Nephron progenitor cell (in vitro differentiated cells): ENCODE measurements at regions not wholly inside any gene's neighbourhood (a gene's known extent, or its start where the extent isn't known, plus 50 kb on each side); places are given as distances from the start of the nearest gene placed in this dataset.

Experiments used
- DNase-seq: peaks from one replicate; pipeline ENCODE4 v3.0.0; 2021
- H3K27ac Mint-ChIP-seq: 2 replicates; pipeline ENCODE4 v1.8.0; 2021; ENCODE audit warnings: mild to moderate bottlenecking, moderate library complexity, mixed read lengths
- H3K27me3 Mint-ChIP-seq: 2 replicates; pipeline ENCODE4 v1.8.0; 2021; ENCODE audit warnings: mild to moderate bottlenecking, low read depth, mixed read lengths; ENCODE audit not compliant: poor library complexity
- H3K36me3 Mint-ChIP-seq: 2 replicates; pipeline ENCODE4 v1.8.0; 2021; ENCODE audit warnings: low read depth, mixed read lengths
- H3K4me1 Mint-ChIP-seq: 2 replicates; pipeline ENCODE4 v1.8.0; 2021; ENCODE audit warnings: mixed read lengths
- H3K4me3 Mint-ChIP-seq: 2 replicates; pipeline ENCODE4 v1.8.0; 2021; ENCODE audit warnings: mild to moderate bottlenecking, moderate library complexity, mixed read lengths
- H3K9me3 Mint-ChIP-seq: 2 replicates; pipeline ENCODE4 v1.8.0; 2021; ENCODE audit warnings: mild to moderate bottlenecking, moderate library complexity, mixed read lengths
- TF ChIP-seq, protein P1 (sequence below): fragments of 200-600 bp; sonication (generic); IDR thresholded peaks from 2 replicates; pipeline ENCODE4 v1.5.0; 2021; ENCODE audit warnings: antibody characterized with exemption

DNA sequence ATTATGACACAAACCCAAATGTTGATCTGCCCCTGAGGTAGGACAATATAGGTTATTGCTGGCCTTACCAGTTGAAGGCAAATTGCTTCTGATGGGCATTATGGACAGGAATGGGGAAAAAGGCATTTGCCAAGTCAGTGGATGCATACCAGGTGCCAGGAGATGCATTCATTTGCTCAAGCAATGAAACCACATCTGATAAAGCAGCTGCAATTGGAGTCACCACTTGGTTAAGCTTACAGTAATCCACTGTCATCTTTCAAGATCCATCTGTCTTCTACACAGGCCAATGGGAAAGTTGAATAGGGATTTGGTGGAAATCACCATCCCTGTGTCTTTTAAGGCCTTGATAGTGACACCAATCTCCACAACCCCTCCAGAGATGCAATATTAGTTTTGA lies 648.6 kb downstream of the COL12A1 start:
- no peaks in the 10 kb centered on the region for H3K9me3 Mint-ChIP-seq
- H3K4me3 Mint-ChIP-seq, result no peak overlapping the region
- no peak for DNase-seq
- no peaks in the 10 kb centered on the region for H3K36me3 Mint-ChIP-seq
- H3K4me1 Mint-ChIP-seq, result no peaks in the 10 kb centered on the region
- H3K27ac Mint-ChIP-seq, result no peak overlapping the region
- TF ChIP-seq, protein P1, sequence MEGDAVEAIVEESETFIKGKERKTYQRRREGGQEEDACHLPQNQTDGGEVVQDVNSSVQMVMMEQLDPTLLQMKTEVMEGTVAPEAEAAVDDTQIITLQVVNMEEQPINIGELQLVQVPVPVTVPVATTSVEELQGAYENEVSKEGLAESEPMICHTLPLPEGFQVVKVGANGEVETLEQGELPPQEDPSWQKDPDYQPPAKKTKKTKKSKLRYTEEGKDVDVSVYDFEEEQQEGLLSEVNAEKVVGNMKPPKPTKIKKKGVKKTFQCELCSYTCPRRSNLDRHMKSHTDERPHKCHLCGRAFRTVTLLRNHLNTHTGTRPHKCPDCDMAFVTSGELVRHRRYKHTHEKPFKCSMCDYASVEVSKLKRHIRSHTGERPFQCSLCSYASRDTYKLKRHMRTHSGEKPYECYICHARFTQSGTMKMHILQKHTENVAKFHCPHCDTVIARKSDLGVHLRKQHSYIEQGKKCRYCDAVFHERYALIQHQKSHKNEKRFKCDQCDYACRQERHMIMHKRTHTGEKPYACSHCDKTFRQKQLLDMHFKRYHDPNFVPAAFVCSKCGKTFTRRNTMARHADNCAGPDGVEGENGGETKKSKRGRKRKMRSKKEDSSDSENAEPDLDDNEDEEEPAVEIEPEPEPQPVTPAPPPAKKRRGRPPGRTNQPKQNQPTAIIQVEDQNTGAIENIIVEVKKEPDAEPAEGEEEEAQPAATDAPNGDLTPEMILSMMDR, result no peak
- no peaks in the 10 kb centered on the region for H3K27me3 Mint-ChIP-seq

DNA sequence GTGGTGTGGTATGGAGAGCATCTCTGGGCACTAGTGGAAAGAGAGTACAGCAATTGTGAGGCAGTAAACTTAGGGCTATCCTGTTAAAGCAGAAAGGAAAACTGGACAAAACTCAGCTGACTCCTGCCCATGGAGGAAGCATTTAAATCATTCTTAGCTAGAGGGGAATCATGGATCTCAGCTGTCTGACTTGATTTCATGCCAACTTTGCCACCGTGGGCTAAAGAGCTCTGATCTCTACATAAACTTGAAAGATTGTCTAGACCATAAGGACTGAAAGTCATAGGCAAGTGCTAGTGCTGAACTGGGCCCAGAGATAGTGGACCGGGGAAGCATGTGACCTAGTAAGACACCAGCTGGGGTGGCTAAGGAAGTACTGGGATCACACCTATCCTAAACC lies 651.8 kb downstream of the COL12A1 start:
- Mint-ChIP-seq H3K27ac (no peak overlapping the region), H3K4me3 (no peak overlapping the region)
- DNase-seq, result no peak

DNA sequence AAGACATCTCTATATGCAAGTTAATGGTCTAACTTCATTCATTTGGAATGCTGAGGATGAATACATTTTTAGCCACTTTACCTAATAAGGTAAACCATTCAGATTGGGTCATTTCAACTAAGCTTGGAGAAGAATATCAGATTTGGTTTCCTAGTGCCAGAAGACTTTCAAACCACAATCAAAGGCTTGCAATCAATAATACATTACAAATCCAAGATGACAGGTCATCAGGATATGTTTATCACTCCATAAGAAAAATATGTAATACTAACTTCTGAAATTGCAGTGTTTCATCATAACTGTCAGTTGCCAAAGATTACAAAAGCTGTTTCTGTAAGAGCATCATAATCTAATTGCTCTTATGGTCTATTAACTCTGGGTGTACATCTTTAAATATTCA lies 654.0 kb downstream of the COL12A1 start:
- Mint-ChIP-seq H3K4me1 (no peaks in the 10 kb centered on the region), H3K36me3 (no peaks in the 10 kb centered on the region), H3K27ac (no peak overlapping the region), H3K27me3 (no peaks in the 10 kb centered on the region), H3K9me3 (no peaks in the 10 kb centered on the region), H3K4me3 (no peak overlapping the region)
- DNase-seq, result no peak
- TF ChIP-seq, protein P1, result no peak

More for the DNA sequence above, 651.8 kb downstream of the COL12A1 start:
- H3K36me3 Mint-ChIP-seq, result no peaks in the 10 kb centered on the region
- TF ChIP-seq, protein P1, result no peak
- no peaks in the 10 kb centered on the region for H3K4me1 Mint-ChIP-seq
- H3K27me3 Mint-ChIP-seq, result no peaks in the 10 kb centered on the region
- H3K9me3 Mint-ChIP-seq, result no peaks in the 10 kb centered on the region

DNA sequence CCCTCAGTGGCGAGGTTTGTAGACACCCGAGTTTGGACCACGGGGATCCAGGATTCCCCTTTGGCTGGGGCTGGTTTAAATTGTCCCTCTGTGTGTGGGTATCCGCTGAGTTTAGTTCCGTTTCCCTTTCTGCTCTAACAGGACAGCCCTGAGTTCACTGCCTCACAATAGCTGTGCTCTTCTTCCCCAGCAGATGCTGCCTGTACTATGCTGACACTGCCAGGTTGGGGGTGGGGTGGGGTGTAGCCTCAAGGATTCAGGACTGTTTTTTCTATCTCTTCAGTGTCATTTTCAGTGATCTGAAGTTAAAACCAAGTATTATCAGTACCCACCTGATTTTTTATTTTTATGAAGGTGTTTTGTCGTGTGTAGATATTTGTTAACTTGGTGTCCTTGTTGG lies 655.0 kb downstream of the COL12A1 start:
- no peaks in the 10 kb centered on the region for H3K36me3 Mint-ChIP-seq
- H3K4me1 Mint-ChIP-seq, result no peaks in the 10 kb centered on the region
- TF ChIP-seq, protein P1, result no peak
- no peak overlapping the region for H3K4me3 Mint-ChIP-seq
- no peak for DNase-seq
- H3K27me3 Mint-ChIP-seq, result no peaks in the 10 kb centered on the region
- no peaks in the 10 kb centered on the region for H3K9me3 Mint-ChIP-seq
- H3K27ac Mint-ChIP-seq, result no peak overlapping the region

DNA sequence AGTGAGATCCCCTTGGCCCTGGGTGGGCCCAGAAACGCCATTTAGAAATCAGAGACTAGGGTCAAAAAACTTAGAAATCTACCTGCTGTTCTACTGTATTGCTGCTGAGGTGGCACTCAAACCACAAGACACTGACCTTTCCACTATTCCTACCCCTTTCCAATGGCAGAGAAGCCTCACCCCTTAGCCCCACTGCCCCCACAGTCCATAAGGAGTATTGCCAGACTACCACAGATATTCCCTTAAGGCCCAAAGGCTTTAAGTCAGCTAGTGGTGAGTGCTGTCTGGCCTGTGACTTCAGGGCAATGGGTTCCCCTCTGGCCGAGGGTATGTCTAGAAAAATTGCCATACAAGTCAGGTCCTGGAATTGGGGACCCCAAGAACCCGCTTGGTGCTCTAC lies 656.1 kb downstream of the COL12A1 start:
- DNase-seq, result no peak
- Mint-ChIP-seq H3K27ac (no peak overlapping the region), H3K4me1 (no peaks in the 10 kb centered on the region), H3K27me3 (peaks cover 2% of the 10 kb centered on the region), H3K9me3 (peaks cover 7% of the 10 kb centered on the region), H3K36me3 (no peaks in the 10 kb centered on the region), H3K4me3 (no peak overlapping the region)
- TF ChIP-seq, protein P1, result no peak

DNA sequence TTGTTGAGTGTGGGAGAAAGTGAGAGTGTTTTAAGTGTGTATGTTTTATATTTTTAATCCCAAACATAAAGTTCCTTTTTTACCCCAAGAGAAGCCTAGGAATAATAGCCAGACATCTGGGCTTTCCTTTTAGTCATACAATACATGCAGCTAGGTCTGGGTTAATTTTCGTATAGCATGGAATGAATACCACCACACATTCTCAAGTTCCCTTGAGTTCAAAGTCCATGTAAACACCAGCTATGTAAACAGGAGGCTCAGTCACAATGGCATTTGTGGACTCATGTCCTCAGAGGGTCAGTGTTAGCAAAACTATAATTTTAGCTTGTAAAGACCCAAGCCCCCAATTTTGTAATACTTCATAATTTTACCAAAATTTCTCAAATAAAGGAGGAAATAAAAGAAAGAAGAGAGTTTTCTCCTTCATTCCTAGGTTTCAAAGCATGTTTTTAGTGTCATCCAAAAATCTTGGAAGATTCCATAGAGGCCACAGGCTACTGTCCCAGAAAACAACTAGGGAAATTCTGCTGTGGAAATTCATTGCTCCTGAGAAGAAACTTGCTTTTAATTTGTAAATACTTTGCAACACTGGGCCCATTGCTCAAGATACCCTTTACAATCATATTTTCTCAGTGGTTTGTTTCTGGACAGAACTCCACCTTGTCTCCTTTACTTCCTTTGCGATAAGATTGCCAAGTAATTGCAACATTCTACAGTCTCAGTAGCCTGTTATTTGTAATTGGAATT lies 671.2 kb downstream of the COL12A1 start:
- Mint-ChIP-seq H3K36me3 (no peaks in the 10 kb centered on the region), H3K9me3 (peaks cover 7% of the 10 kb centered on the region), H3K27ac (peak overlapping the region; percentile 29), H3K27me3 (peaks cover 3% of the 10 kb centered on the region), H3K4me1 (peaks cover 12% of the 10 kb centered on the region), H3K4me3 (no peak overlapping the region)
- TF ChIP-seq, protein P1, result no peak
- no peak for DNase-seq
